ENCODE measurements at regions not wholly inside any gene's neighbourhood (a gene's known extent, or its start where the extent isn't known, plus 50 kb on each side); places are given as distances from the start of the nearest gene placed in this dataset.

DNA sequence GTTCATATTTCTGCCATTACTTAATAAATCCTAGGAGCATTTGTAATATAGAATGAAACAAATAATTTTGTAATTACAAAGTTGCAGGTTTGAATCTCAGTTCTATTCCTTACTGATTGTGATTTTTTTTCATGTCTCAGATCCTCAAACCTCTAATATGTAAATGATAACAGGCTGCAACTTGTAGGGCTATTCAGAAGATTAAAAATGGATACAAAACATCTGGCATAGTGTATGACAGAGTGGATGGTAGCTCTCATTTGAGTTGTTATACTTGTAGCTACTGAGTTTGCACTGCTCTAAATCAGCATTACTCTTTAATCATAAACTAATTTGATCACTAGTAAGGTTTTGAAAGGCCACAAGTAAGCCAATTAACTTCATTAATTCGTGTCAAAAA, 406.3 kb upstream of the MGAT4C start:
- Histone ChIP-seq H3K9ac (no peak overlapping the region), H3K36me3 (no peaks in the 10 kb centered on the region), H3K4me3 (no peak overlapping the region), H3K27ac (no peak overlapping the region), H3K4me2 (no peak overlapping the region), H3K9me3 (no peaks in the 10 kb centered on the region), H4K20me1 (no peaks in the 10 kb centered on the region), H3K27me3 (no peaks in the 10 kb centered on the region), H3K4me1 (no peaks in the 10 kb centered on the region)
- no peak for TF ChIP-seq Cebpa-rat (IDR thresholded peaks at IDR 0.05)

DNA sequence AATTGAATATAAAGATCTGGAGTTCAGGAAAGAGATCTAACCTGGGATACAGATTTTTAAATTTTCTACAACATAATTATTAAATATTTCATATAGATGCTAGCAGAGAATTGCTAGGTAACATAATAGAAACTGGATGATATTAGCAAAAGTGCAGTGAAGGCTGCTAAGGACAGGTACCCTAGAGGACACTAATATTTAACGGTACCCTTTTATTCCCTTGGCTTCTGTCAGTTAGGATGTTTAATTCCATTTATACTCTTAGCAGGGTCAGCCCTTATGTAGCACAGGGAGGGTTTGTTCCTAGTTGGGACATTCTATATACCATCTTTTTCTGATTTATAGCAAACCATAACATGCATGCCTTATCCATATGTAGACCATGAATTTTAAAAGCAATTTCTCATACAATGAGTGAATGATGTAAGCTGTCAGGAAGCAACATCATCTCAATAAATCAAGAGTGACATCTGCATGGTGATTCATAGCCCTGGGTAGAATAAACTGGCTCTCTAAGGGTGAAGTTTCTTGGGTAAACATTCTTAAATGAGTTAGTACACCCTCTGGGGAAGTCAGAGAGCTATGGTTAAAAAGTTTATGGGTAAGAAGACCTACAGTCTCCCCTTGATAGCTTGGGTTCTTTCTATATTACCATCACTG, 404.4 kb upstream of the MGAT4C start:
- H4K20me1 ChIP-seq, result no peaks in the 10 kb centered on the region
- H3K9me3 ChIP-seq, result no peaks in the 10 kb centered on the region
- H3K4me1 ChIP-seq, result no peaks in the 10 kb centered on the region
- no peak overlapping the region for H3K9ac ChIP-seq
- H3K36me3 ChIP-seq, result no peaks in the 10 kb centered on the region
- H3K4me2 ChIP-seq, result no peak overlapping the region
- no peak overlapping the region for H3K27ac ChIP-seq
- H3K4me3 ChIP-seq, result no peak overlapping the region
- no peak for TF ChIP-seq Cebpa-rat (IDR thresholded peaks at IDR 0.05)
- no peaks in the 10 kb centered on the region for H3K27me3 ChIP-seq

DNA sequence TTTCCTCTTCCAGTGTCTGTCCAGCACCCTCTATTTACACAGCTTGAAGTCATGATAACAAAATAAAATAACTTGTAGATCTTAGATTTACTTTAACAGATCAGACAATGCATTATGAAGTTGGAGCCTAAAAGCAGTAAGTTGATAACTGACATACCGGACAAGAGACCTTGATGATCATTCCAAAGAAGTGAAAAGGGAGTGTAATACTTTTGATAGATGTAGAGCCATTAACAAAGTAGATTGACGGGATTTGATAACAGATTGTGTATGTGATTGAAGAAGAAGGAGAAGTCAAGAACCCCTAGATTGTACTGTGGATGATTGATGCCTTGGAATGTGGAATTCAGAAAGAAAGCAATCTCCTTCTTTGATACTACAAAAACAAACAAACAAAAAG, 403.8 kb upstream of the MGAT4C start:
- Histone ChIP-seq H3K27me3 (no peaks in the 10 kb centered on the region), H3K4me2 (no peak overlapping the region), H3K27ac (no peak overlapping the region), H3K4me1 (no peaks in the 10 kb centered on the region), H3K9me3 (no peaks in the 10 kb centered on the region), H3K9ac (no peak overlapping the region), H3K36me3 (no peaks in the 10 kb centered on the region), H3K4me3 (no peak overlapping the region), H4K20me1 (no peaks in the 10 kb centered on the region)
- TF ChIP-seq Cebpa-rat (IDR thresholded peaks at IDR 0.05), result no peak

DNA sequence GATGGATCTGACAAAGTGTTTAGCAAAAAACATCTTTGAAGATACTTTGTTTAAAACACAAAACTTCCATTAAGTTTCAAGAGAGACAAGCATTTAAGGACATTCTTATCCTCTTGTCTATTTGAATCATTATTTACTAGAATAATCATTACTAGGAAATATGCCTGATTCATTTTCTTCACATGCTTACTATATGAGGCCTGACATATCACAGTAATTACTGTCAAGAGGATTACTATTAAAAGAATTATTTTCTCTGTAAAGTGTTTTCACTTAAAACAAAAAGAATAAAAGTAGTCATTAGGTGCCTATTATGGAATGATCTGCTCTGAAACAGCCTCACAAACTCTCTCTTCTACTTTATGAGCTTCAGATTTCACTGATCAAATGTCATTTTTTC, 402.1 kb upstream of the MGAT4C start:
- Histone ChIP-seq H3K4me2 (no peak overlapping the region), H3K27ac (no peak overlapping the region), H4K20me1 (no peaks in the 10 kb centered on the region), H3K9me3 (no peaks in the 10 kb centered on the region), H3K27me3 (no peaks in the 10 kb centered on the region), H3K36me3 (no peaks in the 10 kb centered on the region), H3K9ac (no peak overlapping the region), H3K4me1 (no peaks in the 10 kb centered on the region), H3K4me3 (no peak overlapping the region)
- no peak for TF ChIP-seq Cebpa-rat (IDR thresholded peaks at IDR 0.05)

DNA sequence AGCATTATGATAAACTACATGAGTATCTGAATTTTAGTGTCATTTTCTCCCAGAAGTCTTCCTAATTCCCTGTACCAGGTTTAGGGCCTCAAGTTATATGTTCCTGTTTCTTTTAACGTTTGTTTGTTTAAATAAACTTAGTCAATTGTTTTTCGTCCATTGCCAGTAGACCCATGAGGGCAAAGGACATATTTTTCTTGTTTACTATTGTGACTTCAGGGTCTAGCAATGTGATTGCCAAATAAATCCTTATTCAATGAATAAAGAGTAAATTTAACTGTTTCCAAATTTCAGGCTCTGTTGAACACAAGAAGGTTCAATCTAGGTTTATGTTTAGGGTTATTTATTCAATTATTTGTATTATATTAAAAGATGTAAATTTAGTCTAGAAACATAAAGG, 391.6 kb upstream of the MGAT4C start:
- Histone ChIP-seq H3K36me3 (no peaks in the 10 kb centered on the region), H3K4me1 (no peaks in the 10 kb centered on the region), H4K20me1 (no peaks in the 10 kb centered on the region), H3K9ac (no peak overlapping the region), H3K4me3 (no peak overlapping the region), H3K9me3 (no peaks in the 10 kb centered on the region), H3K4me2 (no peak overlapping the region), H3K27me3 (no peaks in the 10 kb centered on the region), H3K27ac (no peak overlapping the region)
- TF ChIP-seq Cebpa-rat (IDR thresholded peaks at IDR 0.05), result no peak

DNA sequence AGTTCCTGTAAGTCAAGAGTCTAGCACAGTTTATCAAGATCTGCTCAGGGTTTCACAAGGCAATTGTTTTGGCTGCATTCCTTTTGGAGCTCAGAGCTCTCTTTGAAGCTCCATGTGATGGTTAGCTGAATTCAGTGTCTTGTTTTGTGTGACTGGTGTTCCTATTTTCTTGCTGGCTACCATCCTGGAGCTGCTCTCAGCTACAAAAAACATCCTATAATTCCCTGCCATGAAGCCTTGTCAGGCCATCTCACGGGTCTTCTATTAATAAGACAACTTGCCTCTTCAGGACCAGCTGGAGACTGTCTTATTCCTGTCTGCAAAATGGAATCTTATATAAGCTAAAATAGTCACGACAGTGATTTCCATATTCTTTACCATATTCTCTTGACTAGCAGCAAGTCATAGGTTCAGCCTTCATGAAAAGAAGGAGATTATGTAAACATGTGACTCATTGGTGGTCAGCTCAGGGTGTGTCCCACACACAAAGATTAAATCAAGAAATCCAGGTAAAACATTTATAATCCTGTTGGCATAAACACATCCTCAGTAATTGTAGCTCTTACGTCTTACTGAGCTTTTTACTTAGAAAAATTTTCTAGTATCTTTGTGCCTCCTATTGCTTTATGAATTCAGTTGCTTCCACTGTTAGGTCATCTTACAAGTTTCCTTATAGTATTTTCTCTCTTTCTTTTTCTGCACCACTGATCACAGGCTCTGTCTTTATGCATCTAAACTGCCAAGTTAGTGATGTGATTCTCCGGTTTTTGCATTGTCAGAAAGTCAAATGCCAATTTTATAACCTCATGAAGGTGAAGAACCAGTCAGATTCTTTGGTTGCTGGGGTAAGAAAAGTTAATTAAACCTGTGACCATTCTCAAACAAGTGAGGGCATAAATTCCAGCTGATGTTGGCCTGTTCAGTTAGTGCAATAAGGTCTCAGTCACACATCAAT, 378.5 kb upstream of the MGAT4C start:
- H3K36me3 ChIP-seq, result no peaks in the 10 kb centered on the region
- H3K4me2 ChIP-seq, result no peak overlapping the region
- H3K9ac ChIP-seq, result no peak overlapping the region
- H3K4me1 ChIP-seq, result 0 out of 2 replicates have a peak, but pooled peaks cover 5% of the 10 kb centered on the region
- H3K4me3 ChIP-seq, result no peak overlapping the region
- H4K20me1 ChIP-seq, result no peaks in the 10 kb centered on the region
- no peak overlapping the region for H3K27ac ChIP-seq
- H3K9me3 ChIP-seq, result no peaks in the 10 kb centered on the region
- H3K27me3 ChIP-seq, result no peaks in the 10 kb centered on the region
- TF ChIP-seq Cebpa-rat (IDR thresholded peaks at IDR 0.05), result no peak

DNA sequence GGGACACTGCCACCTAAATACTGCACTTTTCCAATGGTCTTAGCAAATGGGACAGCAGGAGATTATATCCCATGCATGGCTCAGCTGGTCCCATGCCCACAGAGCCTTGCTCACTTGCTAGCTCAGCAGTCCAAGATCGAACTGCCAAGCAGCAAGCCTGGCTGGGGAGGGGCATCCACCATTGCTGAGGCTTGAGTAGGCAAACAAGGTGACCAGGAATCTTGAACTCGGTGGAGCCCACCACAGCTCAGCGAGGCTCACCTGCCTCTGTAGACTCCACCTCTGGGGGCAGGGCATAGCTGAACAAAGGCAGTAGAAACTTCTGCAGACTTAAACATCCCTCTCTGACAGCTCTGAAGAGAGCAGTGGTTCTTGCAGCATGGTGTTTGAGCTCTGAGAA, 370.8 kb upstream of the MGAT4C start:
- peaks cover 12% of the 10 kb centered on the region; the same call in 1 of the 2 replicates for H3K9me3 ChIP-seq
- H3K36me3 ChIP-seq, result no peaks in the 10 kb centered on the region
- no peaks in the 10 kb centered on the region for H4K20me1 ChIP-seq
- no peak overlapping the region for H3K4me3 ChIP-seq
- H3K9ac ChIP-seq, result no peak overlapping the region
- no peaks in the 10 kb centered on the region for H3K4me1 ChIP-seq
- H3K27me3 ChIP-seq, result no peaks in the 10 kb centered on the region
- no peak overlapping the region for H3K4me2 ChIP-seq
- TF ChIP-seq Cebpa-rat (IDR thresholded peaks at IDR 0.05), result no peak
- H3K27ac ChIP-seq, result no peak overlapping the region

DNA sequence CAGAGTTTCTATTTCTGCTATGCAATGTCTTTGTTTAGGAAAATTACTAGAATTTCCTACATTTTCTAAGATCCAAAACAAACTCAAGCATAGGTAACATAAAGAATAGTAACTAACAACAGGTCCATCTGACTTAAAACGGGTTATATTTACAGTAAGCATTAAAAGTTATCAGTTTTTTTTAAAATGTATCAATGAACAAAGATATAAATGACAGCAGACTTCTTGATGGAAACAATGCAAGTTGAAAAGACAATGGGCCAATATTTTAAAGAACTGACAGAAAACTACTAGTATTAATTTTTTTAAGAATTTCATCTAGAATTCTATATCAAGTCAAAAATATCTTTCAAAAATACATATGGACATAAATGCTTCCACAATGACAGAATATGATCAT, 367.1 kb upstream of the MGAT4C start:
- Histone ChIP-seq H3K27ac (no peak overlapping the region), H3K4me1 (no peaks in the 10 kb centered on the region), H3K36me3 (no peaks in the 10 kb centered on the region), H3K9me3 (peaks cover 6% of the 10 kb centered on the region; the same call in 1 of the 2 replicates), H3K27me3 (no peaks in the 10 kb centered on the region), H4K20me1 (no peaks in the 10 kb centered on the region), H3K4me3 (no peak overlapping the region), H3K4me2 (no peak overlapping the region), H3K9ac (no peak overlapping the region)
- no peak for TF ChIP-seq Cebpa-rat (IDR thresholded peaks at IDR 0.05)

DNA sequence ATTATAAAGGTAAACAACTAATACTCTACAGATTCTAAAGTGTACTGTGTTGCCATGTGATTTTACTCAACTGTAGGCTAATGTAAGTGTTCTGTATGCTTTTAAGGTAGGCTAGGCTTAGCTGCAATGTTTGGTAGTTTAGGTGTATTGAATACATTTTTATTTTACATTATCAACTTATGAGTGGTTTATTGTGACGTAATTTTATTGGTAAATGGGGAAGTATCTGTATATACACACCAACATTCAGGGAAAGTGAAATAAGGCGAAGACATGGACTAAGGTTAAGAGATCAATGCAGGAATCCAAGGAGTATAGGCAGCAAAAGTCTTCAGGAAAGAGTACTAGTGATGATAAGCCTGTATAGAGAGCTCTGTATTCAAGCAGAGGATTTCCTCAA, 365.8 kb upstream of the MGAT4C start:
- Histone ChIP-seq H3K27ac (no peak overlapping the region), H3K4me2 (no peak overlapping the region), H3K9me3 (peaks cover 4% of the 10 kb centered on the region; the same call in 1 of the 2 replicates), H3K36me3 (no peaks in the 10 kb centered on the region), H3K9ac (no peak overlapping the region), H4K20me1 (no peaks in the 10 kb centered on the region), H3K4me1 (no peaks in the 10 kb centered on the region), H3K27me3 (no peaks in the 10 kb centered on the region), H3K4me3 (no peak overlapping the region)
- no peak for TF ChIP-seq Cebpa-rat (IDR thresholded peaks at IDR 0.05)

DNA sequence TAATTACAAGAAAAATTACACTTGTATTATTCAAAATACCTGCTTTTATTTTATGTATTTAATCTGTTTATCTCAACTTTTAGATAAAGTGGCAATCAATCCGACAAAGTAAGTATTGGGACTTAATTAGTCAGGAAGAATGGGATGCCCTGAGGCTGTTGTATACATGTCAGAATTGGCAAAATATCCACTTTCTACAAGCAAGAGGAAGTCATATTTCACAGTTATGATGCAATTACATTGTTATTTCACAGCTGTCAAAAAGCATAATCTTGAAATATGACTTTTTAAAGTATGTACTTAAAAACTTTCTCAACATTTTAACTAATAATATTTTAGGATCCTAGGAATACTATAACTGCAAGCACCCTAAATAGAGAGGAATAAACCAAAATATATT, 357.1 kb upstream of the MGAT4C start:
- Histone ChIP-seq H3K9ac (no peak overlapping the region), H3K36me3 (no peaks in the 10 kb centered on the region), H3K4me3 (no peak overlapping the region), H3K4me2 (no peak overlapping the region), H3K27ac (no peak overlapping the region), H3K27me3 (no peaks in the 10 kb centered on the region), H4K20me1 (no peaks in the 10 kb centered on the region), H3K9me3 (no peaks in the 10 kb centered on the region), H3K4me1 (no peaks in the 10 kb centered on the region)
- no peak for TF ChIP-seq Cebpa-rat (IDR thresholded peaks at IDR 0.05)
